Epithelial cell of esophagus (primary cell): ENCODE measurements at regions not wholly inside any gene's neighbourhood (a gene's known extent, or its start where the extent isn't known, plus 50 kb on each side); places are given as distances from the start of the nearest gene placed in this dataset.

ENCODE experiments used
- DNase-seq: peaks from one replicate; pipeline ENCODE4 v3.0.0; 2010; ENCODE audit warnings: low read depth
- H3K4me3 ChIP-seq: 2 replicates; pipeline ENCODE4 v1.5.1; 2011; ENCODE audit warnings: mild to moderate bottlenecking, low read length, control low read depth
- TF ChIP-seq, protein P1 (sequence below): IDR thresholded peaks from 2 replicates; pipeline ENCODE4 v1.5.1; 2011; ENCODE audit warnings: low read depth, mild to moderate bottlenecking, low read length, control low read depth, inconsistent platforms; ENCODE audit not compliant: insufficient read depth; ENCODE audit errors: missing control alignments

DNA sequence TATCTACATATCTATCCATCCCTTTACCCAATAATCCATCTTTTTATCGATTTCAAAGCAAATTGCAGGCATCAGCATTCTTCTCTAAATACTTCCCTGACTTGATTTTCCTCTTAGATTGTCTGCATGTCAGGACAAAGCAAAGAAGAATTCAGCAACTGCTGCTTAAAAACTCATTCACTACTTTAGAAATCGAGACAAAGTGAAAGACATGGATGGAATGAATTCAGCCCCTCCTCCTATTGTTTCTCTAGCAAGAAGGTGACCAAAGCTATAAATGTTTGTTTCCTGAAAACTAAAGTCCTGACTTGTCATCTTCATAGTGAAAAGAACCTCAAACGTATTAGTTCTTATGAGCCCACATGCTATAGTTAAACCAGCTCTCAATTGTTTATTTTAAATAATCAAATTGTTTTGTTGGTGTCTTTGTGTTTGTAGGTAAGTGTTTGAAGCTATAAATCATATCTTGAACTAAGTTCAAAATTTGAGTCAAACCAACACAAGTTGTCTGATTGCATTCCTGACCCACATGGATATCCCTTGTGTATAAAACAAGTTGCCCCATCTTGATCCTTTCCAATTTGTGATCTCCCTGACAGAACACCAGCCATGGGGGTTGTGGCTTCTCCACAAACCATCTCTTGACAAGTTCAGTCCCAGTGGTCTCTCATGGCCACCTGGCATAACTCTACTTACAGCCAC, 58.6 kb upstream of the ARHGAP5 start:
- TF ChIP-seq, protein P1, sequence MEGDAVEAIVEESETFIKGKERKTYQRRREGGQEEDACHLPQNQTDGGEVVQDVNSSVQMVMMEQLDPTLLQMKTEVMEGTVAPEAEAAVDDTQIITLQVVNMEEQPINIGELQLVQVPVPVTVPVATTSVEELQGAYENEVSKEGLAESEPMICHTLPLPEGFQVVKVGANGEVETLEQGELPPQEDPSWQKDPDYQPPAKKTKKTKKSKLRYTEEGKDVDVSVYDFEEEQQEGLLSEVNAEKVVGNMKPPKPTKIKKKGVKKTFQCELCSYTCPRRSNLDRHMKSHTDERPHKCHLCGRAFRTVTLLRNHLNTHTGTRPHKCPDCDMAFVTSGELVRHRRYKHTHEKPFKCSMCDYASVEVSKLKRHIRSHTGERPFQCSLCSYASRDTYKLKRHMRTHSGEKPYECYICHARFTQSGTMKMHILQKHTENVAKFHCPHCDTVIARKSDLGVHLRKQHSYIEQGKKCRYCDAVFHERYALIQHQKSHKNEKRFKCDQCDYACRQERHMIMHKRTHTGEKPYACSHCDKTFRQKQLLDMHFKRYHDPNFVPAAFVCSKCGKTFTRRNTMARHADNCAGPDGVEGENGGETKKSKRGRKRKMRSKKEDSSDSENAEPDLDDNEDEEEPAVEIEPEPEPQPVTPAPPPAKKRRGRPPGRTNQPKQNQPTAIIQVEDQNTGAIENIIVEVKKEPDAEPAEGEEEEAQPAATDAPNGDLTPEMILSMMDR = no peak
- DNase-seq = peak; percentile 62
- no peak overlapping the region for H3K4me3 ChIP-seq

DNA sequence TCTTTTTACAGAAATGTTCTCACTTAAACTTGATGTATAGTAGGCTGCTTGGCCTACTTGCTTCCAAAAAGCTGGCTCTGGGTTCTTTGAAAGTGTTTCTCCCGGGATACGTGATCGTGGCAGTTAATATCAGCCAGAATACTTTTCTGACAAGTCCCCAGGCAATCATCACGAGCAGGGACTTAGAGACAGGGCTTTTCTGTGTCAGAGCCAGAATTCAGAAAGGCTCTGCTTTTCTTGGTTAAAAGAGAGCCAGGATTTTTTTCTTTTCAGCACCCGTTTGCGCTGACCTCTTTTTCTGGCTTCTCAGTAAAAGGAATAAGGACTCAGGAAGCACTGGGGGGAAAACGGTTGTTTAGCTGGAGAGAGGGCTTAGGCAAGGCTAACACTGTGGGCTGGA, 57.8 kb upstream of the ARHGAP5 start:
- no peak for DNase-seq
- TF ChIP-seq, protein P1 = no peak
- no peak overlapping the region for H3K4me3 ChIP-seq

DNA sequence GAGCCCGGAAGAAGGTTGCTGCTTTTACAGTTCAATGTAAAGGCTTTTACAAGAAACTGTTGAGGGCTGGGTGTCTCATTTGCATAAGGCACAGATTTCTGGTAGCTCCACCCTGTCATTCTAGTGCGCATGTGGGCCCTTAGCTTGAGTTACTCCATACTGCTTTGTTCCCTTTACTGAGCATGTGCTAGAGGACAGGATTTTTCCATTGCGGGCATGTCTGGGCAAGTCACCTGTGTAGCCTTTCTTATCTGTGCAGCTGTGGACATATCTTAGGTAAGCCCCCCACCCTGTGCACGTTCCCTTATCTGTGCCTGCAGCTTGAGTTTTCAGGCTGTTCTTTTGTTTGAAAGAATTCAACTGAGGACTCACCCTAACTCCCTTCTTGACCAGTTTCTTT, 56.2 kb upstream of the ARHGAP5 start:
- DNase-seq = peak; percentile 23
- H3K4me3 ChIP-seq = no peak overlapping the region
- TF ChIP-seq, protein P1 = no peak

DNA sequence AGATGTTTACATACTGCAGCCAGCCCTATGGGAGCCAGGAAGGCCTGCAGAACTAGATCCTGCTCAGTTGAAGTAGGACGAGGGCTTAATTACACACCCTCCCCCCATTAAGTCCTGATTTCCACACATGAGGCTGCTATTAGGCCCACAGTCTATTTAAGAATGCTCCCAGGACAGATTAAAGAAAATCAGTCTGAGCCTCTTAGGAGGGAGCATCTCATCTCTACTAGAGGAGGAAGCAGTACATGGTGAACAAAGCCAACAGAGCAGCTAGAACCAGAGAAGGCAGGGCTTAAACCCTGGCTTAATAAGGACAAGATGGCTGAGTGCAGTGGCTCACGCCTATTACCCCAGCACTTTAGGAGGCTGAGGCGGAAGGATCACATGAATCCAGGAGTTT, 55.8 kb upstream of the ARHGAP5 start:
- DNase-seq = no peak
- TF ChIP-seq, protein P1 = no peak
- H3K4me3 ChIP-seq = no peak overlapping the region

GRCh38 chr14:32022525-32022924, 54.6 kb upstream of the ARHGAP5 start:
- DNase-seq = peak; percentile 17
- TF ChIP-seq, protein P1 = no peak
- no peak overlapping the region for H3K4me3 ChIP-seq

GRCh38 chr14:32022938-32023466, 54.1 kb upstream of the ARHGAP5 start:
- TF ChIP-seq, protein P1 = no peak
- DNase-seq = no peak
- no peak overlapping the region for H3K4me3 ChIP-seq

GRCh38 chr14:32023540-32023939, 53.6 kb upstream of the ARHGAP5 start:
- no peak overlapping the region for H3K4me3 ChIP-seq
- TF ChIP-seq, protein P1 = no peak
- peak; percentile 31 for DNase-seq
